GM21423 (cell line): ENCODE measurements at regions not wholly inside any gene's neighbourhood (a gene's known extent, or its start where the extent isn't known, plus 50 kb on each side); places are given as distances from the start of the nearest gene placed in this dataset.
"Not testable (repeated sequence)": the region's sequence is repeated elsewhere in the genome, so short reads cannot be mapped to it uniquely, and the experiment has no call there.

Experiments
- ATAC-seq: cut with Tn5 transposase; IDR thresholded peaks from one replicate; pipeline ENCODE4 v1.9.1; 2021; ENCODE audit warnings: mild to moderate bottlenecking, moderate library complexity; ENCODE audit not compliant: unreplicated experiment

DNA sequence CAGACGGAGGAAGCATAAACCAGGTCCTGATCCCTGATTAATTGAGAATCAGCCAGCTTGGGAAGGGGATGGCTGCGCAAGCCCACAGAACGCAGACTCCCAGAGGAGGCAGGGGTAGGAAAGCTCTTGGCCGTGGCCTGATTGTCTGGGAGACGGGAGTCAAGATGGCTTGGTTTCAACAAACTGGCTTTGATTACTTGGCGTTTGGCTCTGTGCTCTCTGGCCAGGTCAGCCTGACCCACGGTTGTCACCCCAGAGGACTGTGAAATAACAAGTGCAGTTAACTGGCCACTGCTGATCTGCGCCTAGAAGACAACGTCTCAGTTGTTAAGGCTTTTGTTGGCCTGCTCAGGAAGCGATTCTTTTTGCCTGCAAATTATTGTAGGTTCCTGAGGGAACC, 387.0 kb upstream of the PROK2 start:
- no peak for ATAC-seq

GRCh38 chr3:72171463-72171881, 386.5 kb upstream of the PROK2 start:
- ATAC-seq: no peak

- ATAC-seq: no peak
These were observed 384.9 kb upstream of the PROK2 start for GRCh38 chr3:72169561-72170472.

- no peak for ATAC-seq
These were observed 384.2 kb upstream of the PROK2 start for GRCh38 chr3:72169120-72169519.

- no peak for ATAC-seq
These were observed 380.9 kb upstream of the PROK2 start for GRCh38 chr3:72165808-72166207.

DNA sequence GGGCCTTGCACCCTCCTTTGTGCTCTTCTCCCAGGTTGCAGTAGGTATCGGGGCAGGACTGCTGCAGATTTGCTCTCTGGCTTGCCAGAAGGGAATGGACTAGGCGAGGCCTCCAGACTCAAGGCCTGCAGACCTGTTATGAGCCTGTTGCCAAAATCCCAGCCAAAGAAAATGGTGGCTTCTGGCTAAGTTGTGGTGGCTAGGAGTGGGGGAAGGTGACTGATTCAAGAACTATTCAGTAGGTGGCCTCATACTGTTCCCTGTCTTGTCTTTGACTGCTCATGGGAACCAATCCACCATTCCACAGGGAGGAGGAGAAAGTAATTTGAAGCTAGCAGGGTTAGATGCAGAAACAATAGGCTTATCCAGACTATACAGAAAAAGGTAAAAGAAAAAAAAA, 380.4 kb upstream of the PROK2 start:
- no peak for ATAC-seq

- no peak for ATAC-seq
These were observed 379.7 kb upstream of the PROK2 start for GRCh38 chr3:72164635-72164978.

DNA sequence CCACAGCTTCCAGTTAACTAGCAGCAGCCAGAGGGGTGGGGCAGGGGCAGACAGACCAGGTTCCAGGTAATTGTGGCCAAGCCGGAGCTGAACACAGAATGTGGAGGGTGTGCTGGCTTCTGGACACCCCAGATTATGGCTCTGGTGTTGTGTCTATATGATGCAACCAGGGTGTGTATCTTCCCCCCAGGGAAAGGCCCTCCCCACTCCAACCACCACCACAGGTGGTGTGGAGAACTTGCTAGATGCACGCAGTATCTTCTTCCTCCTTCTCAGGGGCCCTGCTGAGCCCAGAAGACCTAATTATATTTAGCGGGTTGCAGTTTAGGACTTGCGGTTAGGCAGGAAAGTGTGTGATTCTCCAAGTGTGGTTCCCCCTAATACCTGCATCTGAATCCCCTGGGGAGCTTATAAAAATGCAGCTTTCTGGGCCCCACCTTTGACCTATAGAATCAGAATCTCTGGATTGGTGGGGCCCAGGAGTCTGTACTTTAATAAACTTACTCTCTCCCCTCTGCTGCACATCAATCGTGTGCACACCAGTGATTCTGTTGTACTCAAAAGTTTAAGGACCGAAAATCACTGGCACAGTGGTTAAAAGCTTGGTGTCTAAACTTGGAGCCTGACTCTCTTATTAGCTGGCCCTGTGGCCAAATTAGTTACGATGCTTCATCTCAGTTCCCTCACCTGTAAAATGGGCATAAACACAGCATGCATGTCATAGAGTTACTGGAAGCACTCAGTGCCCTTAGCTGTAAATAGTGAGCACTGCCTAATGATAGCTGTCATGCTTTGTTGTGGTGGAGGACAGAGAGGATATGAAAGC, 379.1 kb upstream of the PROK2 start:
- peak; percentile 89 for ATAC-seq

DNA sequence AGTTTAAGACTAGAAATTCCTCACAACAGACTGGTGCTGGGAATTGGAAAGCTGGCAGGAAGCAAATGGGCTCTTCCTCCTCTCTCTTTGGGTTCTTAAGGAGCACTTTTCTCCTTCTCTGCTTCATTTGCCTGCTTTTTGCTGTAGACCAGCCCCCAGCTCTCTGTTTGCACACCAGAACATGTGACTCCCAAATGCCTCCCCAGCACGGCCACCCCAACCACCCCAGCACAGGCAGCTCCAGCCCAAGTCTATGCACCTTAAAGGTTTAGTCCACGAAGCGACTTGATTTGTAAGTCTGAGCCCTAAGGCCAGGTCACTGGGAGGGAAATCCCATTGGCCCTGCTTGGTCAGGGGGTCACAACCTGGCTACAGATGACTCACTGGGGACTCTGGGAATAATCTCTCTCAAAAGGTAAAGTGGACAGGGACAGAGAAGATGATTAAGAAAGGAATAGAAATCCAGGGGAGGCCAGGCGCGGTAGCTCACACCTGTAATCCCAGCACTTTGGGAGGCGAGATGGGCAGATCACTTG, 377.8 kb upstream of the PROK2 start:
- no peak for ATAC-seq

GRCh38 chr3:72161881-72162595, 377.1 kb upstream of the PROK2 start:
- ATAC-seq: no peak

DNA sequence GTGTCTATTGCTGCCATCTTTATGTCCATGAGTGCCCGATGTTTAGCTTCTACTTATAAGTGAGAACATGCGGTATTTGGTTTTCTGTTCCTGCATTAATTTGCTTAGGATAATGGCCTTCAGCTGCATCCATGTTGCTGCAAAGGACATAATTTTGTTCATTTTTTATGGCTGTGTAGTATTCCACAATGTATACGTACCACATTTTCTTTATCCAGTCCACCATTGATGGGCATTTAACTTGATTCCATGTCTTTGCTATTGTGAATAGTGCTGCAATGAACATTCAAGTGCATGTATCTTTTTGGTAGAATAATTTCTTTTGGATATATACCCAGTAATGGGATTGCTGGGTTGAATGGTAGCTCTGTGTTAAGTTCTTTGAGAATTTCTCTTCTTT, 376.3 kb upstream of the PROK2 start:
- ATAC-seq: not testable (repeated sequence)

GRCh38 chr3:72160351-72160750, 375.4 kb upstream of the PROK2 start:
- ATAC-seq: no peak

- no peak for ATAC-seq
These were observed 374.5 kb upstream of the PROK2 start for GRCh38 chr3:72159487-72159886.

DNA sequence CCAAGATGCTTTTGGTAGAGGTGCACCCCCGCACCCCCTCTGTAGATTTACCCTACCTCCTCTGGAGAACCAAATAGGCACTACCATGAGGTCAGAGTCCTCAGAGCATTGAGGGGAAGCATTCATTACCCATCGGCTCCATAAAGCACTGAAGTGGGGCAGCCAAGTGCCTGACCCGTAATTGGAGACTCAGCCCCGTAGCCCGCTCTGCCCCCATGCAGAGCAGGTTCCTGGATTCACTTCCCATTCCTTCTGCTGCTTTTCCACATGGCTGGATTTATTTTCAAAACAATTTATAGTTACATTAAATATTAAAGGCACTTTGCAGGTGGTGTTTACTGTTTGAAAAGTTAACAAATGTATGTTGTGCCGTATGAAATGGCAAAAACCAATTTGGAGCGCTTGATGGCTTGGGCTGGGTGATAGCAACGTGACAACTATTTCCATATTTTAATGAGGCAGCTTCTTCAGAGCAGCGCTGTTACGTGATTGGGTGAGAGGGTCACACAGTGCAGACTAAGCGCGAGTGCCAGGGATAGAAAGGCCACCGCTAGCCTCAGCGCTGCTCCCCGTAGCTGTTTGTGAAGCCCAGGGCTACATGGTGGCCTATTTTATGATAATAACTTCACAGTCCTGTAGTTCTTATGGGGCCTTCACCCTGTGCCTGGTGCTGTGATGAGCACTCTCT, 373.8 kb upstream of the PROK2 start:
- ATAC-seq: no peak

- ATAC-seq: peak; percentile 79
These were observed 373.0 kb upstream of the PROK2 start for GRCh38 chr3:72157748-72158638.

DNA sequence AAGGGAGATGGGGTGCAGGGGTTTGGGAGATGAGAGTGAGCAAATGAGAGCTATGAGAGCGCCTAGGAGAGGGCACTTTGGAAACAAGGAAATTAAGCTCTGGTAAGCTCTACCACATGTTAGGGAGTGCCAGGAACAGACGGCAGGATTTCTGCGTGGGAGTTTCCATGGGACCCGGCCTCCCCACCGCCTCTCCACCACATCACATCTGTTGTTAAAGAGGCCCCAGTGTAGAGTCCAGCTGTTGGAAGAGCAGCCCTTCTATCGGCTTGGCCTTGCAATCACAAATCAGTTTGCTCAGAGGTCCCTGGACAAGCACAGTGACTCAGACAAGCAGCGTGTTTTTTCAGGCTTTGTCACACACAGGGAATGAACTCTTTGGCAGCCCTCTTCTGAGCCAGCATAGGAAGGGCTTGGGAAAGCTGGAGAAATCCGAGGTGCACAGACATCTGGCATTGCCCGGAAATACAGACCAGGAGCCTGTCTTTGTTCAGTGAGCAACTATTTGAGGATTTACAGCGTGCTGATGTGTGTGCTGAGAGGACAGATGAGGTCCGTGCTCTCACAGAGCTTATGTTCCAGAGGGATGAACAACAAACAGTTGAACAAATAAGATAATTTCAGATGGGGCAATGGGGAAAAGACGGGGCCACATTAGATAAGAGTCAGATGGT, 370.6 kb upstream of the PROK2 start:
- ATAC-seq: no peak

- ATAC-seq: no peak
These were observed 369.7 kb upstream of the PROK2 start for GRCh38 chr3:72154391-72155335.
